T-helper 1 cell treated with Interleukin-12 subunit alpha and Interleukin-12 subunit beta and Interleukin-4 antibody, amounts not matched to agents 30 ng/mL and 1 ng/mL, for 36 hours (primary cell): ENCODE measurements at regions not wholly inside any gene's neighbourhood (a gene's known extent, or its start where the extent isn't known, plus 50 kb on each side); places are given as distances from the start of the nearest gene placed in this dataset.
"Not testable (repeated sequence)": the region's sequence is repeated elsewhere in the genome, so short reads cannot be mapped to it uniquely, and the experiment has no call there.

Source experiments
- intact Hi-C: fragments of 100-400 bp; cut with micrococcal nuclease; formaldehyde crosslinking; loops from one replicate; pipeline ENCODE4 v1.15.1; 2024

DNA sequence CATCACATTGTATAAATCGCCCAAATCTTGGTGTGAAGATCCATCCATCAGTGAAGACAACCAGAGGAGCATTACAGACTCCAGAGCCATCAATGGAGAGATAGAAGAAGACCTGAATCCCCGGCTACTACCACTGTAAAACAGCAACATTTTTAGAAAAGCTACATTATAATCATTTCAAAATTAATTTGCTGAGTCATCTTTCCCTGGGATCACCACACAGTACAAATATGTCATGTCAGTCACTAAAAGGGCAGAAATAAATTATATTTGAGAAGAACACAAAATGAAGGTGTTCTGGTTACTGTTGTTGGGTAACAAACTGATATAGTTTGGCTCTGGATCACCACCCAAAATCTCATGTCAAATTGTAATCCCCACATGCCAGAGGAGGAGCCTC, 218.5 kb upstream of the STT3B start:
- intact Hi-C loops, result no loop called here

DNA sequence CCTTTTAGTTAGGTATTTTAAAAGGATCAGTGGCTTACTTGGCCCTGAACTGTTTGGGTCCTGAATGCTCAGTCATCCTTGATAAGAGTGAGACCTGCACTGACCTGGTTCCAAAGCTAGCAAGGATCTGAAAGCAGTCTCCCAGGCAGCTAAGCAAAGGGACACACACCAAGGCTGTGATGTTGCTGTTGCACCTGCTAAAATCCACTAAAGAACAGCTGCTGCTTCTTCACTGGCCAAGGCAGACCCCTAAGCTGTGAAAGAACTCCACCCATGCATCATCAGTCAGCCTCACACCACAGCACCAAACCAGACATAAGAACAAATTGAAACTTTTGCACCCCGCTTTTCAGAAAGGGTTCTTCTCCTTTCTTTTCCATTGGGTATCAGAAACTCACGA, 213.4 kb upstream of the STT3B start:
- intact Hi-C loops, result no loop called here

DNA sequence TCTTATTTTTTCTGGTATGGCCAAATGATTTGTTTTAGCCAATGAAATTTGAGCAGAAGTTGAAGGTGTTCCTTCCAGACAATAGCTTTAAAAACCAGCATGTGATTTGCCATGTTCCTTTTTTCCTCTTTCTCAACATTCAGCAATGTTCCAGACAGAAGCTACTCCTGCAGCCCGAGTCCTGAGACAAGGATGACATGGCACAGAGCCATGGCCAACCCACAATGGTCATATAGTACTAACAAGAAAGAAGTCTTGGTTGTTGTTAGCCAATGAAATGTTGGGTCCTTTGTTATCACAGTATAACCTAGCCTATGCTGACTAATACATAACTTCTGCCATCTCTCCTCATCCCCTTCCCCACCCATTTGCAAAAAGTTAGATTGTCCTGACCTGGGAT, 211.1 kb upstream of the STT3B start:
- intact Hi-C loops, result no loop called here

DNA sequence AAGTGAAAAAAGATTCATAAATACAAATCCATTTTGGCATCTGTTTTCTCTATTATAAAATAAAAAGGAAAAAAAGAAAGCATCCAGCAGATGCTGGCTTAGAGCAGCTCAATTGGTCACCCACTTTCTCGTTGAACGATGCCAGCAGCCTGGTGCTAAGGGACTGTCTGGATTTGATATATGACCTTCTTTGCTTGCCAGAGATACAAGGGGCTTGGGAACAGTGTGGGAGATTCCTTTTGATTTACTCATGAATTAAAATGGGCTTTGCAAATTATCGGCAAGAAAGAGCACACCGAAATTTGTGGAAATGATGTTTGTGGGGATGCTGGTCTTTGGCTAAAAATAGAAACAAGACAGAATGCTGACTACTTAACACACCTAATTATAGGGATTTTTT, 210.3 kb upstream of the STT3B start:
- intact Hi-C loops, result no loop called here

DNA sequence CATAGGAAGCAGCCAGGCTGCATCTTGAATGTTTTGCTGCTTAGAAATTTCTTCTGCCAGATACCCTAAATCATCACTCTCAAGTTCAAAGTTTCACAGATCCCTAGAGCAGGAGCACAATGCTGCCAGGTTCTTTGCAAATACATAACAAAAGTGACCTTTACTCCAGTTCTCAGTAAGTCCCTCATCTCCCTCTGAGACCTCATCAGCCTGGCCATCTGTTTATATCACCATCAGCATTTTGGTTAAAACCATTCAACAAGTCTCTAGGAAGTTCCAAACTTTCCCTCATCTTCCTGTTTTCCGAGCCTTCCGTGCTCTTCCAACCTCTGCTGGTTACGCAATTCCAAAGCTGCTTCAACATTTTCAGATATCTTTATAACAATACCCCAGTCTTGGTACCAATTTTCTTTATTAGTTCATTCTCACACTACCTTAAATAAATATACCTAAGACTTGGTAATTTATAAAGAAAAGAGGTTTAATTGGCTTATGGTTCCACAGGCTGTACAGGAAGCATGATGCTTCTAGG, 204.8 kb upstream of the STT3B start:
- intact Hi-C loops, result not testable (repeated sequence)

DNA sequence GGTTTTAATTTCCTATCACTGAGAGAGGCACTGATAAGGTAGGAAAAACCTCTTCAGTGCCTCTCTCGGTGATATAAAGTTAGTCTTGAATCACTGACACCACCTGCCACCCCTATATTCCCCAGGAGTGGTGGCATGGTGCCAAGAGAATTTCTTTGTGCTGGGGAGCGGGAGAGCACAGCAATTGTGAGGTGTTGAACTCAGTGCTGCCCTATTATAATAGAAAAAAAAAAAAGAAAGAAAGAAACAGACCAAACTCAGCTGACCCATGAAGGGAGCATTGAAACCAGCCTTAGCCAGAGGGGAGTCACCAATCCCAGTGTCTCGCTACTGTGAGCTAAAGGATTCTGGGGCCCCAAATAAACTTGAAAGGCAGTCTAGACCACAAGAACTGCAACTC, 201.4 kb upstream of the STT3B start:
- intact Hi-C loops, result no loop called here

DNA sequence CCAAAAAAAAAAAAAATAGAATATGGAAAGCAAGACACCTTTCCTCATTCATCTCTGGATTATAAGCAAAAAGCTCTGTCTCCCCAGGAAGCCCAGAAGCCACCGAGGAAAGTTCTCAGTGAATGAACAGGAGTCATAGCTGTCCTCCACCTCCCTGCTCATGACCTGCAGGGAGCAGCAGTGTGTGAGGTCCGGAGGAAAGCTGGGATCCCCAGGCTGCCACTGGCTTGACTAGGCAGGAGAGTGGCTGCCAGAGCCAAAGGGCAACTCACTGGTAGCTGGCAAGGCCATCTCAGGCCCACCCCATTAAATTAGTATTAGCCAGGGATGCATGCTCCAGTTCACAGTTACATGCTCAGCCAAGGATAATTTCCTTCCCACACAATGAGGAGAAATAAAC, 191.6 kb upstream of the STT3B start:
- intact Hi-C loops, result no loop called here

DNA sequence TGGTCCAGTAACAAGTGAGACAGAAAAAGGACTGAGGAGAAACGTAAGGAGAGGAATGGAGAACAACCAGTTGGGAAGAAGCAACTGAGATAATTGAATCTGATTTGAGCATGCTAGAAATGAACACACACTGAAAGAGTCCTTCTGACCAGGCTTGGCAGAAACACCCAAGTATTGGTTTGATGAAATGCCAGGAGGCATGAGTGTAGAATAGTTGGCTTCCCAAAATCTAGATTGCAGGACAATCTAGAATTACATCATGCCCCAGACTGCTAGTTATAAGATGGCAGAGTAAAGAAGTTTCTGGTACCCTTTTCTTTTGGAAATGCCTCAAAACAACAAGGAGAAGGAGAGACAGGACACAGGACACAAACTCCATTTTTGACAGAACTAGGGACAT, 189.7 kb upstream of the STT3B start:
- intact Hi-C loops, result no loop called here

DNA sequence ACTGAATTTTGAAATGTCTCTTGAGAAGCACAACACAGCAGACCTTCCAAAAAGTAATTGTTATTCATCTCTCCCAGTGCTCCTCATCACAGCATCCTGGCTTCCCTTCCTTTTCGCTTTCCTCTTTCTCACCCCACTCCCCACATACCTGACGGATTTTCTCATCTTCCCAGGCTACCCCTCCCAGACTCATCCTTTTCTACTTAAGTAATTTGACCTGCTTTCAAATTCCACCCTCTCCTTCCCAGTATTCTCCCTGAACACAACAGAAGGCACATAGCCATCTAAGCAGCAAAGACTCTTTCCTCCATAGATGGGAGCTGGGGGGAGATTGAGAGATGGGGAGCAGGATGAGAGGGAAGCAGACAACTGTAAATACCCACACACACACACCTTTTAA, 187.1 kb upstream of the STT3B start:
- intact Hi-C loops, result no loop called here

DNA sequence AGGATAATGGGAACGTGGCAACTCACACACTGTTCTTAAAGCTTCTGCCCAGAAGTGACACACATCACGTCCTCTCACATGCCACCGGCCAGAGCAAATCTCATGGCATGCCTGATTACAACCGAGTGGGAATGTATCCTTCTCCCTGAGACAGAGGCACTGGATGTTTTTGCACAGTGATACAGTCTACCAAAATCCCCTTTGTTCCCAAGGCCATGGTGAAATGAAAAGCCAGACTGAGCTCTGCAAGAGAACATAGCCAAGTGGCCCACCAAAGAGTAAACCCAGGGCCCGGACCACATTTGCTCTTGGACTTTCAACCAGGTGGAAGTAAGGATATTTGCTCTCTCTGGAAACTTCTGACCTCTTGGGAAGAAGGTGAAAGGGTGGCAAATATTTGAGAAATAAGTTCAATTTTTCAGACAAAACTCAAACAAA, 186.2 kb upstream of the STT3B start:
- intact Hi-C loops, result no loop called here

DNA sequence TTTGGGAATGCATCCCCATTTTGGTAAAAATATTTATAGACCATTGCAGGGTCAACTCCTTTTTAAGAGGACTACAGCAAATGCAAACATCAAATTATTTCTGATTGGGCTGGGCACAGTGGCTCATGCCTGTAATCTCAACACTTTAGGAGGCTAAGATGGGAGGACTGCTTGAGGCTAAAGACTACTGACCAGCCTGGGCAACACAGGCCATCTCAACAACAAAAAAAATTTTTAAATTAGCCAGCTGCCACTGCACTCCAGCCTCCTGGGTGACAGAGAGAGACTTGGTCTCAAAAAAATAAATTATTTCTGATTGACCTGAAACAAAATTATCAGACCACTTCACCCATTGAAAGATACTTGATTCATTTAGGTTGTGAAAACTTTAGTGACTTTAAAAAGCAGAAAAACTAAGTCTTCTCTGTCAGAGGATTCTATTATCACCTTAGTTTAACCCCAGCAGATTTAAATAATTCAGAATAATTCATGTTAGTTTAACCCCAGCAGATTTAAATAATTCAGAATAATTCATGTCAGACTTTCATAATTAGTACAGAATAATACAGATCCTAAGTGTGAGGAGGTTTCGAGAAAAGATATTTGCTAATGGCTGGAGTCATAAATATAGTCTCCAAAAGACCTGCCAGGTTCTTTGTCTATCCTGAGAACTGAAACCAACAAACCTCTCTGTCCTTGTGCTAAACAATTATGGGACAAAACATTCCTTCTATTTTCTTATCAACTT, 183.6 kb upstream of the STT3B start:
- intact Hi-C loops, result no loop called here

DNA sequence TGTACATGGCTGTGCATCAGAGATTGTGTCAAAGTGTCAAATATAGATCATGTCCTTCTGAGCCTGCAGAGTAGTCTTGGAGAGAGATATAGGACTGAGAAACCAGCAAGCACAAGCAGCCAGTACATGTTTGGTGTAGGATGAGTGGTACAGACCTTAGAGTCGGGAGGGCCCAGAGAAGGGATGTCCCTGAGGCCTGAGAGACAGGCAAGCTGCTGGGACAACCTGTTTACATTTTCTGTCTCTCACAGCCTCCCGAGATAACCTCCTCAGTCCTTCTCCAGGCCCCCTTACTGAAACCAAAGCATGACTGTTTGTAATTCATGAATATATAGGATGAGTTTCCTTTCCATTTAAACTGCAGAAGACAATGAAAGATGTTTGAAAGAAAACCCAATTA, 182.4 kb upstream of the STT3B start:
- intact Hi-C loops, result no loop called here

DNA sequence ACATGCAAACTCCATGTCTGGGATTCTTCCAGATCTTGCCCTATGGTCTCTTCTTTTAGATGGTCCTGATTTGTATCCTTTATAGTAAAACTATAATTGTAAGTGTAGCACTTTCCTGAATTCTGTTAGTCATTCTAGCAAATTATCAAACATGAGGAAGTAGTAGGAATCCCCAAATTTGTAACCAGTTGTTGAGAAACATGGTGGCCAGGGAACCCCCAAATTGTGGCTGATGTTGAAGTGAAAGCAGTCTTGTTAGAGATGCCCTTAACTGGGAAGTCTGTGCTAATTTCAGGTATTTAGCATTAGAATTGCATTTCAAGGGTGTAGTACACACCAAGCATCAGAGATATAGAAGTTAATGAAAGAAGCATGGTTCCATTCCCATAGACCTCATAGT, 180.4 kb upstream of the STT3B start:
- intact Hi-C loops, result no loop called here

DNA sequence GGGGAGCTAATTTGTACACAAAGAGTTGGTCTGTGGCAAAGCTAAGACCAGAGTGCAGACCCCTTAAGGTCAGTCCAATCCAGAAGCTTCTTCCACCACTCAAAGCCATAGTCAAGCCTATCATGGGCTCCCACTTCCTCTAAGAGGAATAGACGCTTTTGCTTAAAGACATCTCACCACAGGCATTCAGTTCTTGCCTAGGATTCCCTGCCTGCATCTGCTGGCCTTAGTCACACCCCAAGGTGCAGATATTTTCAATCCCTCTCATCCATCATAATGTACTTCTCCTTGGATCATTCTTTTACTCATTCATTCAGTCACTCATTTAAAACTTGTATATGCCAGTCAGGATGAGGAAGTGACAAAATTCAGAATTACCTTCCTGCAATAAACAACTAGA, 179.6 kb upstream of the STT3B start:
- intact Hi-C loops, result no loop called here

DNA sequence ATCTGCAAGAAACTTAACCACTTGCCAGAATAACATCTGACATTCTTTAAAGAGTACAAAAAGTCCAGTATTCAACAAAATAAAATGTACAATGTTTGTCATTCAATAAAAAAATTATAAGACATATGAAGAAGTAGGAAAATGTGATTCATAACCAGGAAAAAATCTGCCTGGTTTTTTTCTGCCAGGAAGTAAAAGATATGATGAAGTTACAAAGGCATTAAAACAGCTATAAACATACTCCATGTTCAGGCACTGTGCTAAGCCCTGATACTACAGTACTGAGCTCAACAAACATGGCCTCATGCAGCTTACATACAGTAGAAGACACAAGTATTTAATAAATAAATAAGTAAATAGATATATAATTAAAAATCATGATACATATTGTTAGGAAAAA, 178.4 kb upstream of the STT3B start:
- intact Hi-C loops, result no loop called here

DNA sequence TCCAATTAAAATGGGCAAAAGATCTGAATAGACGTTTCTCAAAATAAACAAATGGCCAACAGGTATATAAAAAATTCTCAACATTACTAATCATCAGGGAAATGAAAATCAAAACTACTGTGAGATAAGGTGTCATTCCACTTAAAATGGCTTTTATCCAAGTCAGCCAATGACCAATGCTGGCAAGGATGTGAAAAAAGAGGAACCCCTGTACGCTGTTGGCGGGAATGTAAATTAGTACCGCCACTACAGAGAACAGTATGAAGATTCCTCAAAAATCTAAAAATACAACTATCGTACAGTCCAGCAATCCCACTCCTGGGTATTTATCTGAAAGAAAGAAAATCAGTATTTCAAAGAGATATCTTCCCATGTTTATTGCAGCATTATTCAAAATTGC, 176.9 kb upstream of the STT3B start:
- intact Hi-C loops, result no loop called here

DNA sequence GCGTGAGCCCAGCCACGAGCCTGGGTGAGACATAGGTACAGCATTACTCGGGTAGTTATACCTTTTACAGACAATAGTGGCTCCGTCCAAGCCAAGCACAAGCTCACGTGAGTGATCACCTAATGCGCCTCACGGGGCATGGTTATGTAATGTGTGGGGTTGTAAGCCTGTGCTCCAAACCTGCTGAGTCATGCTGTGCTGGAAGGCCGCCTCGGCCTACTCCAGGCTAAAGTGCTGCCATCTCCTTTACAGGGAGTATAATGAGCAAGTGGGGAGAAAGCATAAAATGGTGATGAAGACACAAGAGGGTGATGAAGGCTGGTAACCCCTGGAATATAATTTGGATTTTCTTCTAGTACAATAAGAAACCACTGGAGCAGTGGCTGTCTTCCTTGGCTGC, 175.8 kb upstream of the STT3B start:
- intact Hi-C loops, result no loop called here

DNA sequence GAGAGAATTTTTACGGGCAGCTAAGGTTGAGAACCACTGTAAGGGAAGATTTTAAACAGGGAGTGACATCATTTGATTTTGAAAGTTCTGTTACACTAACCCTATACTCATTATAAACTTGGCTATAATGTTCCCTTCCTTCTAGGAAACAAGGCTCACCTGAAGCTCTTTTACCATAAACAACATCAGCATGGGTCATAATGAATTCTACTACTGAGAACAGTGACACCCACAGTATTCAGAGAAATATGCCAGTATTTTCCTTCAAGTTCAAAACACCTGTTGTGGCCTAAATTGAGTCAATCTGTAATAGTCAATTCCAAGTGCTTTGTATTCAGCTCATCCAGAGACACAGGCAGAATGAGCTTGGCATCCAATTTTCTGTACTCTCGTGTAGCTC, 175.3 kb upstream of the STT3B start:
- intact Hi-C loops, result no loop called here

DNA sequence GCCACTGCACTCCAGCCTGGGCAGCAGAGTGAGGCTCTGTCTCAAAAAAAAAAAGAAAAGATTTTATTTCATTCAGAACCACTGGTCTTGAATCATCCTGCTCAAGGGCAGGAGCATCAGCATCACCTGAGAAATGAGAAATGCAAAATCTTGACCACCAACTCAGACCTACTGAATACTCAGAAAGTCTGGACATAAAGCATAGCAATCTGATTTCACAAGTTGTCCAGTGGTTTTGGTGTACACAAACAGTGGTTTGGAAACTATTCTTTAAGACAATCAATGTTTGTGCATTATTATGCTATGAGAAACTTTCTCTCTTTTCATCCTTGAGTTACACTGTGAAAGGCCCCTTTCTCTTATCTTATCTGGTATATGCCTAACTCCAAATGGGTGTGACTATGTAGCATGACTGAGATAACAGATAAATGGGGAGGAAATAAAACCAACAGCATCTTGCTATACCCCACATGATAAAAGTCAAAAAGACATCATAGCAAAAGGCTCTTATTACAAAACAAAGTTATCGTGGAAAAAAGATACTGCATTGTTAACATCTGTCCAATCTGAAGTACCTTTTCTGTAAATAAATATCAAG, 174.2 kb upstream of the STT3B start:
- intact Hi-C loops, result no loop called here

DNA sequence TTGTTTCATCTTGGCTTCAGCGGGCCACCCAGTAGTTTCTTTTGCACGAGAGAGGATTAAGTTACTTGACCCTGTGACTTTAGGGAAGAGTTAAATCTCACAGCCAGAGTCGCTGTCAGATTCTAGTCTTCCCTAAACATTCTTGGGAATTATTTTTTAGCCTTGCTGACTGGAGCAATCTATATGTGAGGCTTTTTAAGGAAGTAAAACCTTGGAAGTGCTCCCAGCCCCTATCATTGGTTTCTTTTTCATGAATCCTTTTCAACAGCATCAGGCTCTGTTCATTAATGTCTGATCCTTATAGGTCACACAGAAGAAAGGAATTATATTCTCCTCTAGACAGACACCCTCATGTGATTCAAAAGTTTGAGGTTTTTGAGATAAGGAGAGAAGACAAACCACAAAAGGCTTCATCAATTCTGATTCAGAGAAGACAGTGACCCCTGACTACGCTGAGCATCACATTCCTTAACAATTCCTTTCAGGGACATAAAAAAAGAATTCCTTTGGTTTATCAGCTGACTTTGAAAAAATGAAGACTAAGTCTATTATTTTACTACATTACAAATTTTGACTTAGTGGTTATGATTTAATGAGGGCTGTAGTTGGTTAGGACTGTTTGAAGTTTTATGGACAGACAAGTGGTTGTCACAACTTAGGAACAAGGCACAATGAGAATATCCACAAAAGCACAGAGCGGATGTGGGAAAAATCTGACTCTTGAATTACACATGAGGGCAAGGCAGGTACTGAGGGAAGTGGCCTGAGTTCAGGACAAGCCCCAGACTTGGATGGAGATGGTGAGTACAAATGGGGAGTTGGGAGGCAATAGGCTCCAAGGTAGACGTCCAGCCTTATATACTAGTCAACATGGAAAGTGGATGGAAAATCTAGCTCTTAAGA, 171.1 kb upstream of the STT3B start:
- intact Hi-C loops, result no loop called here

DNA sequence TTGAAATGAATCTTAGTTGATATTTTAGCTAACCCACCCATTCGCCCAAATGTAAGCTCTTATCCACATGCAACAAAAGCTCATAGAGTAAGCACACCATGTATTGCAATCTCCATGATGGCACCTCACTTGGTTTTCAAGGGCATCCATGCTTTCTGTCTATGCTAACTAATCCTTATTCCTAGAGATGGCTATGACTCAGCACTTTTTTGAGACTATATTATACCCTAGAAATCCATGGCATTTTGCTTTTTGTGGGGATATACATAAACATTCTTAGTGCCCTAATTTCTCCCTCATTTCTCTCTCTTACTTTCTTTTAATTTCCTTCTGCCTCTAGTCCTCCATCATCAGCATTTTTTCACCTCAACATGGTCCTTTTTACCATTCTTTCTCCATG, 168.5 kb upstream of the STT3B start:
- intact Hi-C loops, result no loop called here

DNA sequence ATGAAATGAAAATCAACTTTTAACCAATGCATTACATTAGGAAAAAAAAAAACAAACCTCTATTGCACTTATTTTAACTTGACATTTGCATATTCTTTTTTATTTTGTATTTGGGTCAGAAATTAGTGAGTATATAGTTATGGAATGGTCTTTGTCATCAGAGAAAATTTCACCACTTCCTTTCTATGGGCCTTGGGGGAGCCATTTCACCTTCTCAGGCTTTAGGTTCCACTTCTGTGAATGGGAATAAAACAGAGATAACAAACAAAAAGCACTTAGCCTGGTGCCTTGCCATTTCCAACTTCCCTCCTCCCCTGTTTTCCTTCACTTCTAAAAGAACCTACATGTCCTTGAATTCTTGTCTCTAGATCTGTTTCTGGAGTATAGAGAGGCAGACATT, 168.0 kb upstream of the STT3B start:
- intact Hi-C loops, result no loop called here
